ENCODE measurements at regions not wholly inside any gene's neighbourhood (a gene's known extent, or its start where the extent isn't known, plus 50 kb on each side); places are given as distances from the start of the nearest gene placed in this dataset.

DNA sequence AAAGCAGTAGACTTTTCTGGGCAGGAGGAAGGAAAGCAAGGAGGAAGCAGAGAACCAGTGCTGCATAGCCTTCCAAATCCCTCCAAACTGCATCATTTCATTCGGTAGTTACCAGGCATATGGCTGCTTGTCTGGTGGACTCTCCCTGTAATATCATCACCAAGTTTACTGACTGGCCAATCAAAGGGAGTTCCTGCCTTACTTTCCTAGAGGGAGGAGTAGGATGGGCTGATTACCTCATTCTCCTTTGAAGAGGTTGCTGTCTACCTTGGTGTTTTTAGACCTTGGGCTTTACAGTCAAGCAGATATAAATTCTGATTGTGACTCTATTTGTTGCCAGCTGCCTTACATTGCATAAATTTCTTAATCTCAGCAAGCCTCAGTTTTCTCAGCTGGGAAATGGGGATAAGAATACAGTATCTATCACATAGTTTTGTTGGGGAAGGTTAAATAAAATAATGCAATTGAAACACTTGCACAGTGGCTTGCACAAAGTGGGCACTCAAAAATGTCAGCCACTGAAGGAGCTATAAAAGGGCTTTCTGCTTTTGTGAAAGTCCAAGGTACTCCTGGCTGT, 297.3 kb upstream of the PROX1 start:
- POLR2A ChIA-PET: no interaction called here
- no peak for DNase-seq

GRCh38 chr1:213692321-213692720, 295.5 kb upstream of the PROX1 start:
- WGBS (ENCODE audit: insufficient coverage): 91% methylated on average over 3 of the region's 4 CpGs
- ChIA-PET POLR2A (no interaction called here), CTCF (no interaction called here)
- Histone ChIP-seq H3K27me3 (replicated peaks in 2 of 5; ENCODE audit: control insufficient read depth in 4 of 5, insufficient read depth in 5 of 5, low read length in 4 of 5) (peaks cover 0 to 3% (median 0%) of the 10 kb centered on the region in 5 experiments), H3K4me3 (ENCODE audit: control insufficient read depth in 1 of 7, extremely low read depth in 1 of 7, insufficient read depth in 4 of 7, low read depth in 2 of 7, low read length in 6 of 7) (no peak overlapping the region), H3K9me3 (ENCODE audit: control extremely low read depth in 1 of 5, control insufficient read depth in 4 of 5, insufficient read depth in 2 of 5, low read depth in 1 of 5, low read length in 4 of 5) (no peaks in the 10 kb centered on the region), H3K27ac (ENCODE audit: insufficient read depth in 1 of 2, low read depth in 1 of 2, low read length in 2 of 2, poor library complexity in 1 of 2, severe bottlenecking in 2 of 2) (no peak overlapping the region), H3K36me3 (ENCODE audit: control insufficient read depth in 4 of 4, insufficient read depth in 4 of 4, low read length in 3 of 4) (no peaks in the 10 kb centered on the region), H3K4me1 (ENCODE audit: control extremely low read depth in 1 of 4, control insufficient read depth in 4 of 4, insufficient read depth in 4 of 4, low read length in 3 of 4) (no peaks in the 10 kb centered on the region)
- DNase-seq: no peak

More for the DNA sequence above, 297.3 kb upstream of the PROX1 start:
- no peaks in the 10 kb centered on the region for H3K9me3 ChIP-seq (ENCODE audit: control extremely low read depth in 1 of 5, control insufficient read depth in 4 of 5, insufficient read depth in 2 of 5, low read depth in 1 of 5, low read length in 4 of 5)
- CTCF ChIA-PET: no interaction called here
- H3K36me3 ChIP-seq (ENCODE audit: control insufficient read depth in 4 of 4, insufficient read depth in 4 of 4, low read length in 3 of 4): no peaks in the 10 kb centered on the region
- peaks cover 0 to 3% (median 0%) of the 10 kb centered on the region in 5 experiments for H3K27me3 ChIP-seq (replicated peaks in 2 of 5; ENCODE audit: control insufficient read depth in 4 of 5, insufficient read depth in 5 of 5, low read length in 4 of 5)
- WGBS (ENCODE audit: insufficient coverage): no CpG with 5 or more reads among the region's 1 CpG
- no peaks in the 10 kb centered on the region for H3K4me1 ChIP-seq (ENCODE audit: control extremely low read depth in 1 of 4, control insufficient read depth in 4 of 4, insufficient read depth in 4 of 4, low read length in 3 of 4)
- H3K4me3 ChIP-seq (ENCODE audit: control insufficient read depth in 1 of 7, extremely low read depth in 1 of 7, insufficient read depth in 4 of 7, low read depth in 2 of 7, low read length in 6 of 7): no peak overlapping the region
- H3K27ac ChIP-seq (ENCODE audit: insufficient read depth in 1 of 2, low read depth in 1 of 2, low read length in 2 of 2, poor library complexity in 1 of 2, severe bottlenecking in 2 of 2): no peak overlapping the region

- no peak for DNase-seq
- Histone ChIP-seq H3K27me3 (replicated peaks in 2 of 5; ENCODE audit: control insufficient read depth in 4 of 5, insufficient read depth in 5 of 5, low read length in 4 of 5) (peaks cover 0 to 3% (median 0%) of the 10 kb centered on the region in 5 experiments), H3K27ac (ENCODE audit: insufficient read depth in 1 of 2, low read depth in 1 of 2, low read length in 2 of 2, poor library complexity in 1 of 2, severe bottlenecking in 2 of 2) (no peak overlapping the region), H3K4me3 (ENCODE audit: control insufficient read depth in 1 of 7, extremely low read depth in 1 of 7, insufficient read depth in 4 of 7, low read depth in 2 of 7, low read length in 6 of 7) (no peak overlapping the region), H3K4me1 (ENCODE audit: control extremely low read depth in 1 of 4, control insufficient read depth in 4 of 4, insufficient read depth in 4 of 4, low read length in 3 of 4) (no peaks in the 10 kb centered on the region), H3K36me3 (ENCODE audit: control insufficient read depth in 4 of 4, insufficient read depth in 4 of 4, low read length in 3 of 4) (no peaks in the 10 kb centered on the region), H3K9me3 (ENCODE audit: control extremely low read depth in 1 of 5, control insufficient read depth in 4 of 5, insufficient read depth in 2 of 5, low read depth in 1 of 5, low read length in 4 of 5) (no peaks in the 10 kb centered on the region)
- 82% methylated on average over 4 of the region's 4 CpGs for WGBS (ENCODE audit: insufficient coverage)
- ChIA-PET CTCF (no interaction called here), POLR2A (no interaction called here)
Measured at GRCh38 chr1:213693864-213694263, 293.9 kb upstream of the PROX1 start.

GRCh38 chr1:213697192-213697802, 290.5 kb upstream of the PROX1 start:
- no peak overlapping the region for H3K4me3 ChIP-seq (ENCODE audit: control insufficient read depth in 1 of 7, extremely low read depth in 1 of 7, insufficient read depth in 4 of 7, low read depth in 2 of 7, low read length in 6 of 7)
- ChIA-PET CTCF (no interaction called here), POLR2A (no interaction called here)
- H3K36me3 ChIP-seq (ENCODE audit: control insufficient read depth in 4 of 4, insufficient read depth in 4 of 4, low read length in 3 of 4): no peaks in the 10 kb centered on the region
- no peaks in the 10 kb centered on the region for H3K9me3 ChIP-seq (ENCODE audit: control extremely low read depth in 1 of 5, control insufficient read depth in 4 of 5, insufficient read depth in 2 of 5, low read depth in 1 of 5, low read length in 4 of 5)
- 100% methylated on average over 3 of the region's 4 CpGs for WGBS (ENCODE audit: insufficient coverage)
- no peaks in the 10 kb centered on the region for H3K4me1 ChIP-seq (ENCODE audit: control extremely low read depth in 1 of 4, control insufficient read depth in 4 of 4, insufficient read depth in 4 of 4, low read length in 3 of 4)
- H3K27me3 ChIP-seq (replicated peaks in 2 of 5; ENCODE audit: control insufficient read depth in 4 of 5, insufficient read depth in 5 of 5, low read length in 4 of 5): peaks cover 0 to 3% (median 0%) of the 10 kb centered on the region in 5 experiments
- DNase-seq: no peak
- H3K27ac ChIP-seq (ENCODE audit: insufficient read depth in 1 of 2, low read depth in 1 of 2, low read length in 2 of 2, poor library complexity in 1 of 2, severe bottlenecking in 2 of 2): no peak overlapping the region

GRCh38 chr1:213698092-213698702, 289.6 kb upstream of the PROX1 start:
- H3K9me3 ChIP-seq (ENCODE audit: control extremely low read depth in 1 of 5, control insufficient read depth in 4 of 5, insufficient read depth in 2 of 5, low read depth in 1 of 5, low read length in 4 of 5): no peaks in the 10 kb centered on the region
- H3K36me3 ChIP-seq (ENCODE audit: control insufficient read depth in 4 of 4, insufficient read depth in 4 of 4, low read length in 3 of 4): no peaks in the 10 kb centered on the region
- H3K4me3 ChIP-seq (ENCODE audit: control insufficient read depth in 1 of 7, extremely low read depth in 1 of 7, insufficient read depth in 4 of 7, low read depth in 2 of 7, low read length in 6 of 7): no peak overlapping the region
- no peaks in the 10 kb centered on the region for H3K4me1 ChIP-seq (ENCODE audit: control extremely low read depth in 1 of 4, control insufficient read depth in 4 of 4, insufficient read depth in 4 of 4, low read length in 3 of 4)
- WGBS (ENCODE audit: insufficient coverage): 86% methylated on average over 3 of the region's 5 CpGs
- no peak for DNase-seq
- ChIA-PET POLR2A (no interaction called here), CTCF (no interaction called here)
- no peak overlapping the region for H3K27ac ChIP-seq (ENCODE audit: insufficient read depth in 1 of 2, low read depth in 1 of 2, low read length in 2 of 2, poor library complexity in 1 of 2, severe bottlenecking in 2 of 2)
- H3K27me3 ChIP-seq (replicated peaks in 2 of 5; ENCODE audit: control insufficient read depth in 4 of 5, insufficient read depth in 5 of 5, low read length in 4 of 5): peaks cover 0 to 3% (median 0%) of the 10 kb centered on the region in 5 experiments

- no peak for DNase-seq
- CTCF ChIA-PET: no interaction called here
- Histone ChIP-seq H3K27ac (ENCODE audit: insufficient read depth in 1 of 2, low read depth in 1 of 2, low read length in 2 of 2, poor library complexity in 1 of 2, severe bottlenecking in 2 of 2) (no peak overlapping the region), H3K27me3 (replicated peaks in 2 of 5; ENCODE audit: control insufficient read depth in 4 of 5, insufficient read depth in 5 of 5, low read length in 4 of 5) (no peaks in the 10 kb centered on the region), H3K4me1 (ENCODE audit: control extremely low read depth in 1 of 4, control insufficient read depth in 4 of 4, insufficient read depth in 4 of 4, low read length in 3 of 4) (no peaks in the 10 kb centered on the region), H3K36me3 (ENCODE audit: control insufficient read depth in 4 of 4, insufficient read depth in 4 of 4, low read length in 3 of 4) (no peaks in the 10 kb centered on the region), H3K9me3 (ENCODE audit: control extremely low read depth in 1 of 5, control insufficient read depth in 4 of 5, insufficient read depth in 2 of 5, low read depth in 1 of 5, low read length in 4 of 5) (no peaks in the 10 kb centered on the region), H3K4me3 (ENCODE audit: control insufficient read depth in 1 of 7, extremely low read depth in 1 of 7, insufficient read depth in 4 of 7, low read depth in 2 of 7, low read length in 6 of 7) (no peak overlapping the region)
- POLR2A ChIA-PET: no interaction called here
Measured at GRCh38 chr1:213702703-213703102, 285.1 kb upstream of the PROX1 start.

GRCh38 chr1:213704941-213705340, 282.8 kb upstream of the PROX1 start:
- DNase-seq: no peak
- no peak overlapping the region for H3K27ac ChIP-seq (ENCODE audit: insufficient read depth in 1 of 2, low read depth in 1 of 2, low read length in 2 of 2, poor library complexity in 1 of 2, severe bottlenecking in 2 of 2)
- H3K4me1 ChIP-seq (ENCODE audit: control extremely low read depth in 1 of 4, control insufficient read depth in 4 of 4, insufficient read depth in 4 of 4, low read length in 3 of 4): no peaks in the 10 kb centered on the region
- H3K9me3 ChIP-seq (ENCODE audit: control extremely low read depth in 1 of 5, control insufficient read depth in 4 of 5, insufficient read depth in 2 of 5, low read depth in 1 of 5, low read length in 4 of 5): no peaks in the 10 kb centered on the region
- ChIA-PET POLR2A (no interaction called here), CTCF (no interaction called here)
- H3K4me3 ChIP-seq (ENCODE audit: control insufficient read depth in 1 of 7, extremely low read depth in 1 of 7, insufficient read depth in 4 of 7, low read depth in 2 of 7, low read length in 6 of 7): no peak overlapping the region
- H3K36me3 ChIP-seq (ENCODE audit: control insufficient read depth in 4 of 4, insufficient read depth in 4 of 4, low read length in 3 of 4): no peaks in the 10 kb centered on the region
- WGBS (ENCODE audit: insufficient coverage): 95% methylated on average over 3 of the region's 3 CpGs
- H3K27me3 ChIP-seq (replicated peaks in 2 of 5; ENCODE audit: control insufficient read depth in 4 of 5, insufficient read depth in 5 of 5, low read length in 4 of 5): no peaks in the 10 kb centered on the region

Data from common myeloid progenitor, CD34-positive (primary cell).